Amniotic epithelial cell (primary cell): ENCODE measurements at regions not wholly inside any gene's neighbourhood (a gene's known extent, or its start where the extent isn't known, plus 50 kb on each side); places are given as distances from the start of the nearest gene placed in this dataset.
"Not testable (repeated sequence)": the region's sequence is repeated elsewhere in the genome, so short reads cannot be mapped to it uniquely, and the experiment has no call there.

Source experiments
- DNase-seq: peaks from one replicate; pipeline ENCODE4 v3.0.0-alpha.2; 2010; ENCODE audit warnings: low read depth

GRCh38 chr5:51165621-51166020 is 217.6 kb upstream of the ISL1 start:
- DNase-seq, result not testable (repeated sequence)

DNA sequence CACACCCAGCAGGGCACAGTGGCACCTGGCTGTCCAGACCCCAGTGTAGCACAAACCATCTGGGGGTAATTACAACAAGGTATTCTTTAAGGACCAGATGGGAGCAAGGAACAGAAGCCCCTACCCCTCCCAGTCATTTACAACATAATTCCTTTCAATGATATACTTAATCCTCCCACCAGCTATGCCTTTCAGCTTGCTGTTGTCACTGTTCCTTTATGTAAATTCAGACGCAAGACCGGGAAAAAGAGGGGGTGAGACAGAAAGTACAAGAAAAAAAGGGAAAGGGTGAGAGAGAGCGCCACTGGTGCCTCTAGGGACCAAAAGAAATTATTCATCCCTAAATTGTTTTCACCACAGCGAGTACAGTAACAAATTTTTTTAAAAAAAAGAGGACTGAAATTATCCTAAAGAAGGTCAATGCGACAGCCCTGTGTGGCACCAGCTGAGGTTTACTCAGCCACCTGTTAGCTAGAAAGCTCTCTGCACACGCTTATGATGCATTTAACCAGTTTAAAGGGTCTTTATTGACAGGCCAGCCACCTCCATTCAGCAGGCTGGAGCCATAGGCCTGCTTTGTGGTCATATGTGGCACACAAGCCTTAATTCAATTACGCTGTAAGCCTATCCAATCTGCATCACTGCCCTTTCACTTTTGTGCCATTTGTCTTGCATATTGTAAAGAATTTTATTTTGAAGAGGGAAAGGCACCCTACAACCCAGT is 210.2 kb upstream of the ISL1 start:
- DNase-seq, result no peak

DNA sequence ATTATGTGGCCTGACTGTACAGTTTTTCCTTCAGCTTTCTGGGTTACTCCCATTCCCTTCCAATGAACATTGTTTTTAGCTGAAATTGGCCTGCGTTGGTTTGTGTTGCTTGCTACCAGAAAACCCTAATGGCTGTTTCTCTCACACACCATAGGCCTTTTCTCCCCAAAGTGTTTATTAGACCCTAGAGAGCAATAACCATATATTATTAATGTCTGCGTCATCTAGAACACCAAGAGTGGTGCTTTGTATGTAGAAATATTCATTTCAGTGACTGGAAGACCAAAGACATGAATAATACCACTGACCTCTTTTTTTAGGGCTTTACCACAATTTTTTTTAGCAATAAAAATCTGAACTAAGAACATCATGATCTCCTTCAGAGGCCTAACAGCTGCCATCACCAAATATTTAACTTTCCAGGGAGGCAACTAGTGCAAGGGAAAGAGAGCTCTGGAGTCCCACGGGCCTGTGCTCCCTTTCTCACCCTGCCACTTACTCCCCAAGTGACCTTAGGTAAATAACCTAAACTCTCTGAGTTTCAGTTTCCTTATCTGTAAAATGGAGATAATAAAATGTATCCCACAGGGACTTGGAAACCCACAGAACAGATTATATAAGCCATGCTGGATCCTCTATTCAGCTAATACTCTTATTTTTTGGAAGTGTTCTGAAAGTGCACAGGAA is 201.9 kb upstream of the ISL1 start:
- DNase-seq, result no peak

- no peak for DNase-seq
These were observed 197.4 kb upstream of the ISL1 start for GRCh38 chr5:51185850-51186329.

- DNase-seq, result no peak
These were observed 195.2 kb upstream of the ISL1 start for GRCh38 chr5:51188001-51188591.

GRCh38 chr5:51194671-51195070 is 188.6 kb upstream of the ISL1 start:
- no peak for DNase-seq

- DNase-seq, result no peak
These were observed 182.2 kb upstream of the ISL1 start for GRCh38 chr5:51201024-51201423.

DNA sequence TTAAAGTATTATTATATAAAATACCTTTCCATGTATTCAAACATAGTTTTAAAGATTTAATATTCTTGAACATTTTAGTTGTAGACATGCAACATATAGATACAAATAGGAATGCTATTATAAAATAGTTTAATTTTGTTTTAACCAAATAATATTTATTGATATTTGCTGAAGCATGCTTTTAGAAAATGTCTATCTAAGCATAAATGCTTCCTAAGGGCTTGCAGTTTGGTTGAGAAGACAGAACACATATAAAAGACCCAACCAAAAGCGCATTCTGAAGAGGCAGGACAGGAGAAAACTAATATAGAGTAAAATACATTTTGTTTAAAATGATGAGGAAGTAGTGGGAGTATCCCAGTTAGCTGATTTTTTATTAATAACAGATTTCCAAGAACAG is 181.5 kb upstream of the ISL1 start:
- no peak for DNase-seq

DNA sequence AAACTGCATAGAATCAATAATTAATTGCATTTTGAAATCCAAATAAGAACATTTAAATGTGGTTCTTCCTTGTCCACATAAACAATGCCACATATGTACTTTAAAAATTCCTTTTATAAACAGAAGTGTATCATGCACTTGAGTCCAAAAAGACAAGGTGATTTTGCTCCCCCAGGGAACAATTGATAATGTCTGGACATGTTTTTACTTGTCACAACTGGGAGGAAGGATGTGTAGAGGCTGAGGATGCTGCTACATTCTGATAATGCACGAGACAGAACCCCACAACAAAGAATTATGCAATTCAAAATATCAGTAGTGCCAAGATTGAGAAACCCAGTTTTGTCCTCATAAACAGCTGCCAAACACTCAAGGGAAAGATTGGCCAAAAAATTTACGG is 181.1 kb upstream of the ISL1 start:
- no peak for DNase-seq

DNA sequence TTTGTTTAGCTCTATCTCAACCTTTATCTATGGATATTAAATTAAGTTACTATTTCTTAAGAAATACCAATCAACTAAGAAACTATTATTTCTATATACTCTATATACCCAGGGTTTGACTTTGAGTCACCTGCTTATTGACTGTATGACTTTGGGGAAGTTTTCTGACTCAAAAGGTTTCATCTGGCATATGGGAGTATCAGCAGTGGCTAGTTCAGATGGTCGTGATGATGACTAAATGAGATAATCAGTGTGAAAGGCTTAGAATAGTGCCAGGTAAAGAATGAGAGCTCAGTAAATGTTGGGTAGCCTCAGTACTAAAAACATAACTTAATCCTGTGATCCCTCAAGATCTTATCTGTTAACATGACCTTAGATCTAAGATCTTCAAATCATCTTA is 179.7 kb upstream of the ISL1 start:
- DNase-seq, result no peak

- no peak for DNase-seq
These were observed 175.0 kb upstream of the ISL1 start for GRCh38 chr5:51208296-51208695.

DNA sequence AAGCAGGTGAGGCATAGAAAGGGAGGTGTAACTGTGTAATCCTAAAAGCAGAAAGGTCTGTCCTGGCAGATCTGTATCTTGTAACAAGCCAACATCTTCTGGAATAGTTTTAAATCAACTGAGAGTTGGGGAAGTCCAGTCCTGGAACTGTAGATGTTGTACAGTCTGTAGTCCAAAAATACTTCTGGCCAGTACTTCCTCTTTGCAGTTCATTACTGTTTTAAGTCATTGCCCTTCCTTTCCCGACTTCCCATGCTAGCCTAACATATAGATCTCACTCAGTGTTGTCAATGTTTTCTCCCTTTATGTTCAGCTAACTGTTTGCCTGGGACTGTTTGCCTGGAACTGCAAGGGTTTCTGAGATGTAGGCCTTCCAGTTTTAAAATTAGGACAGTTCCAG is 168.5 kb upstream of the ISL1 start:
- no peak for DNase-seq

DNA sequence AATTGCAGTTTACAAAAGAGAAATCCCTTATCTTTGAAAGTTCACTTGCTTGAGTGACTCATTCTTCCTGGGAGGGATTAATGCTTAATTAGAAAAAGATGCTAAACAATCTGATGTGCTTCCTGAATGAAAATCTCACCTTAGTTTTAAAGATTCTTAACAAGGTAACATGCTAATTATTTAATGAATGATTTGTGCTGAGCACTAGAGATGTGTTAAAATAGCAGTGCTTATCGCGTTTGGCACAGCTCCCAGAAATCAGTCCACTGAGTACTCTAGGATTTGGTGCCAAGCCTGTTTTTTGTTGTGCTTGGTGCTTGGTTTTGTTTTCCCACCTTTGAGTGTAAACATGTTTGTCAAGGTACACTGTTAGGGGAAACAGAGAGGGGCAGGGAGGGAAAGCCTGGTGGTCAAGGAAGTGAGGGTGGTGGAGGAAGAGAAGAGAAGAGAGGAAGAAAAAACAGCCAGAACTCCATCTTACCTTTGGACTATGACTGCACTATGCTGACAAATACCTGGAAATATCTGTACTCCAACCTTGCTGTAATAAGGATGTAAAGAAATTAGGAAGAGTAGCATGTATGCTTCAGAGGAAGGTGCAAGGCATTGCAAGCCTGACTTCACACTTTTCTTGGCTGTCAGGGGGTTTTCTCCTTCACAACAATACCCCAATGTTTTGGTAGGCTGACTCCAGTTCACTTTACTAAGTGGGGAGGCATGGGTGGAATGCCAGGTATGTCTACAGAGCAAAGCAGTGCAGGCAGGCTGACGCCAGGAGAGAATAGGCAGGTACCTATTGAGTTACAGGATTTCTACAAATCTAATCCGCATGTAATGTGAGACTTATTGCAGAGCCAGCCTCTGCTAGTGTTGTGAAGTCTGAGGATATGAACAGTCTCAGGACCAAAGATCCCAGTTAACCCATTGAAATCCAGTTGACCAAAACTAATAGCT is 157.2 kb upstream of the ISL1 start:
- DNase-seq, result no peak

DNA sequence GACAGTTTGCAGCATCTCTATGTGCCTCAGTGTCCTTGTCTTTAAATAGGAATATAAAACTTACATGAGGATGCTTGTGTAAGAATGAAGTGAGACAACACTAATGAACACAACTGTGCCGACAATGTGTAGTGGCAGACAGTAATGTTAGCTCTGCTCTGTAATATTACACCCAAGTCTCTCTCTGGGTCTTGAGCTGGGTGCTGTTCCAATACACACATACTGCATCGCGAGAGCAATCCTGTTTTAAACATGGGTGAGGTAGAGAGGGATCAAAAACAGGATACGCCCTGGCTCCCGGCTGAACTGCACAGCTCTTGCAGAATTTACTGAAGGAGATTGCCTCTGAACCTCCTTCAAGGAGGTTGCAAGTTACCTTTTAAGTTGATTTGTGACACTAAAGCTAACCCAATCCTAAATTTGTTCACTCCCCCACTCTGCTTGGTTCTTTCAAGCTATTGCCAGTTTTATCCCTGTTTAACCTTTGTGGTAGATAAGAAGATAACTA is 155.2 kb upstream of the ISL1 start:
- no peak for DNase-seq

DNA sequence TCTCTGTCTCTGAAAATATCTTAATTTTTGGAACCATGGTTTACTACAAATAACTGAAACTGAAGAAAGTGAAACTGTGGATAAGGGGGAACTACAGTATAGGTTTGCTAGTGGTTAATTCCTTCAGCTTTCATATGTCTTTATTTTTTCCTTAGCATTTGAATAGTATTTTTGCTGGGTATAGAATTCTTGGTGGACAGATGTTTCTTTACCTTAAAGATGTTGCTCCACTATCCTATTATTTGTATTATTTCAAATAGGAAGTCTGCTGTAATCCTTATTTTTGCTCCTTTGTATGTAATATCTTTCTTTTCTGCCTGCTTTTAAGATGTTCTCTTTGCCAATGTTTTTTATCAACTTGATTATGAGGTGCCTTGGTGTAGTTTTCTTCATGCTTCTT is 152.9 kb upstream of the ISL1 start:
- no peak for DNase-seq

DNA sequence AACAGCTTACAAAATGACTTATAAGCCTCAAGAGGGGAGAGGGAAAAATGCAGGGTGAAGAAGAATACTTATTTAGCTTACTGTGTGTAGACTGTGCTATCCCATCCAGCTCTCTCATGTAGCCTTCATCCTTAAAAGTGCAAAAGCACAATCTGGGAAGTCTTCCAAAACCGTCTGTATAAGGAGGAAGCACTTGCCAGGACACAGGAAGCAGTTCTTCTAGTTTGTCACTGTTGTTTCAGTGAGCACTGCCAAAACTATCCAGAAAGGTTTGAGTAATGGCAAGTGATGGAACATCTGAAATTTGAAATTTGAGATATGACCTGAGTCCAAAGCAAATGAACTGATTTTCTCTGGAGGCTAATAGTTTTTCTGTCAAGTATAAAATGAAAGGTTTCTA is 140.8 kb upstream of the ISL1 start:
- DNase-seq, result no peak

DNA sequence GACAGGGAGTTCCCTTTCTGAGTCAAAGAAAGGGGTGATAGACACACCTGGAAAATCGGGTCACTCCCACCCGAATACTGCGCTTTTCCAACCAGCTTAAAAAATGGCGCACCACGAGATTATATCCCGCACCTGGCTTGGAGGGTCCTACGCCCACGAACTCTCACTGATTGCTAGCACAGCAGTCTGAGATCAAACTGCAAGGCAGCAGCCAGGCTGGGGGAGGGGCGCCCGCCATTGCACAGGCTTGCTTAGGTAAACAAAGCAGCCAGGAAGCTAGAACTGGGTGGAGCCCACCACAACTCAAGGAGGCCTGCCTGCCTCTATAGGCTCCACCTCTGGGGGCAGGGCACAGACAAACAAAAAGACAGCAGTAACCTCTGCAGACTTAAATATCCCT is 132.3 kb upstream of the ISL1 start:
- not testable (repeated sequence) for DNase-seq

GRCh38 chr5:51271261-51271660 is 112.0 kb upstream of the ISL1 start:
- DNase-seq, result no peak

GRCh38 chr5:51273021-51273420 is 110.2 kb upstream of the ISL1 start:
- DNase-seq, result no peak

DNA sequence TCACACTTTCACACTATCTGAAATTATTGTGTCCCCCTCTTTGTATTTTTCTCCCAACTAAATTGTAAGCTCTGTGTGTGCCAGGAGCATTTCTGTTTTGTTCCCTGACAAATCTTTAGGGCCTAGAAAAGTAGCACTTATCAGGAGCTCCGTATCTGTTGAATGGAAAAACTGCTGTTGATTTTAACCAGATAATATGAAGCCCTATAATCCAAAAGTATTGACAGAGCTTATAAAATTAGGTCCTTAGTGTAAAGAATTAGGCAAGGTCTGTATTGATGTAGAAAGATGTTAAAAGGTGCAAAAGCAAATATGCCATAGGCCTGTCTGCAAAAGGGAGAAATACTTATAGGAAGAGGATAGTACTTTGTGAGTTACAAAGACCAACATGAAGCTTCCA is 109.4 kb upstream of the ISL1 start:
- no peak for DNase-seq

DNA sequence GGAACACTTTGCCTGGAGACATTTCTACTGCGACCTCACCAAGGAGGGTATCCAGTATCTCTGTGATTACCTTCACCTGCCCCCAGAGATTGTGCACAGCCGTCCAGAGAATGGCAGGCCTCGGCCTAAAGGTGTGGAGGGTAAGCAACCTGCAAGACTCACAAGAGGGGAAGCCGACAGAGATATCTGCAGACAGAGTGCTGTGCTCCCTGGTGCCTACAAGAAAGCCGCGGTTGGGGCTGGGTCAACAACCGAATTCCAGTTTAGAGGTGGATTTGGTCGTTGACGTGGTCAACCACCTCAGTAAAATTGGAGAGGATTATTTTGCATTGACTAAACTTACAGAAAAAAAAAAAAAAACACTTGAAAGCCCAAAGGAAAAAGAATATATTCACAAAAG is 107.8 kb upstream of the ISL1 start:
- no peak for DNase-seq

GRCh38 chr5:51276250-51276649 is 107.0 kb upstream of the ISL1 start:
- no peak for DNase-seq
